Inflammatory macrophage treated with lipopolysaccharide for 1 hour (primary cell): ENCODE measurements at regions not wholly inside any gene's neighbourhood (a gene's known extent, or its start where the extent isn't known, plus 50 kb on each side); places are given as distances from the start of the nearest gene placed in this dataset.
A peak's percentile ranks its signal among the peaks of the same experiment; 100 is the strongest.
"Not testable (repeated sequence)": the region's sequence is repeated elsewhere in the genome, so short reads cannot be mapped to it uniquely, and the experiment has no call there.

Source experiments
- DNase-seq, 2 donors: peaks; one replicate each; pipeline ENCODE4 v3.0.0-alpha.2; 2020 to 2022

DNA sequence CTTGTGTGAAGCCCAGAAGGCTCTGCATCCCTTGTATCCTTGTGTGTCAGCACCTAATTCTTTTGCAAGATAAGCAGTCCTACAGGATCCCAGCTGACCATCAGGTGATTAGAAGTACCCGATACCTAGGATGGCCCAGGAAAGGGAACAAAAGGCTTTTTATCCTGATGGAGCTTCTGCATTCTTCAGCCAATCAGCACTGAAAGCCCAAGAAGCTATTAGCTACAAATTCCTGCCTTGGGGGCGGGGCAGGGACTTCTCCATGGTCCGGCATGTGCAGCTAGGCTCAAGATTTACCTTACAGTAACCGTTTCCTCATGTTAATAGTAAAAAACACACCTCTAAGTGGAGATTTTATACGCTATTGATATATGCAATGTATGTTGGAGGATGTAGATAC, 264.6 kb upstream of the THUMPD2 start:
- no peak for DNase-seq

DNA sequence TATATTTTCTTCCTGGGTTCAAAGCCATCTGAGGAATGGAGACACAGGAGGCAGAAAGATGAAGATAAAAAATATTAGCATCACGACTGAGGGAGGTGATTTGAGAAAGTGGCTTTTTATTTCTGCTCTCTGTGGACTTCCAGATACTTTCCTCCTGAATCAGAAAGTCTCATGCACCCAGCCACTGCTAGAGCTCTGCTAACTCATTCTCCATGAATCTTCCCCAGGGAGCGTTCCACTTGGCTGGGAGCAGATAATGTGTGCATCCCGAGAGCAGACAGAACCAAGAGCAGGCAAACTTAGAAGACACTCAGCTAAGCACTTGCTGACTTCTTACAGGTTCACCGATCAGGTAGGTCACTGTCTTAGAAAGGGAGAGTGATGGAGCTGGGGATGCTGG, 264.1 kb upstream of the THUMPD2 start:
- no peak for DNase-seq

DNA sequence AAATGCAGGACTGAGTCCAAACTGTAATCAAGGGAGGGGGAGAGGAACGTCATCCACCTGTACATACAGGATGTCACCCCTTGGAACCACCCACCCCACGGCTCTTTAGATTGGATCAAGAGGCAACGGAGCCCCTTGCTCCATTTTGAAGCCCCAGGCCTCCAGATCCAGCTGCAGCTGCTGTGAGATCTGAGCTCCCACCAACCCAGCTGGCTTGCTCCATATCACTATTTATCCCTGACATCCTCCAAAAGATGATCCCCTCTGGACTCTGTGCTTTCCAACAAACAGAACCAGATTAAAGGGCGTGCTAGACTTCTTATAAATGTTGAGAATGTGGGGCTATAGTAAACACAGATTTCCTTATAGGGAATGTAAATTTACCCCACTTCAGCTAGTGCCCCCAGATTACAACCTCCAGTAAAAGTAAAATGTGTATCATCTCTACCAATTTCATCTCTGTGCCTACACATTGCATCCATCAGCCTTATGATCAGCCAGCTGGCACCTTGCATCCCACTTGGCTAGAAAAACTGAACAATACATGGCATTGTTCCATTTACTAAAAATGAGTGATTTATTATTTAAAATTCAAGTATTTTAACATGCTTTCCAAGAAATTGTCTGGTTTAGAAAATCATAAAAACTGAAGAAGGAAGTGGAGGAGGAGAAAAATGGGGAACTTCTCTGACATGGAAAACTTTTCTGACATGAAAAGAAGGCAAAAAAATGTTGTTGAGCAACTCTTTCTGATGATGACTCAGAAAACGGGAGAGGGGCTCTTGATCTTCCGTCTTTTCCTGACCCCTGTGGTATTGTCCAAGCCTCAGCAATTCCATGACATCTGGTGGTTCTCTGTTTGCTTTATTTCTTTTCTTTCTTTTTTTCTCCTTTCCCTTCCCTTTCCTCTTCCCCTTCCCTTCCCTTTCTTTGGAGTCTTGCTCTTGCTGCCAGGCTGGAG, 262.6 kb upstream of the THUMPD2 start:
- DNase-seq = peak; percentile 65 to 74

DNA sequence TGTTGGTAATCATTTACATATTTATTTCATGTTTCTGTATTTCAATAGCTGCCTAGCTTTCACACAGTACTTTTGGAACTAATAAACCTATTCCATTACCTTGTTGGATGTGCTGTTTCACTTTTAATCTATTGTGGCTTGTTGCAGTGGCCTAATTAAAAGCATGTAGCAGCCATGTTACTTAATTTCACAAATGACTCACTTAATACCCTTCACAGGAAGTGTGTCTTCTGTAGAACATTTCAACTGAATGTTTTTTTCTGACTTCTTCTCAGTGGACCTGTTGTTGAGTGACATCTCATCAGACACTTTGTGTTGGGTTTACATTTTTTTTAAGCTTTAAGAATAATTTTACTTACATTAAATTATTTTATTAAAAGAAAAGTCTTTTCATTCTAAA, 260.5 kb upstream of the THUMPD2 start:
- DNase-seq = peak; percentile 30 to 32

DNA sequence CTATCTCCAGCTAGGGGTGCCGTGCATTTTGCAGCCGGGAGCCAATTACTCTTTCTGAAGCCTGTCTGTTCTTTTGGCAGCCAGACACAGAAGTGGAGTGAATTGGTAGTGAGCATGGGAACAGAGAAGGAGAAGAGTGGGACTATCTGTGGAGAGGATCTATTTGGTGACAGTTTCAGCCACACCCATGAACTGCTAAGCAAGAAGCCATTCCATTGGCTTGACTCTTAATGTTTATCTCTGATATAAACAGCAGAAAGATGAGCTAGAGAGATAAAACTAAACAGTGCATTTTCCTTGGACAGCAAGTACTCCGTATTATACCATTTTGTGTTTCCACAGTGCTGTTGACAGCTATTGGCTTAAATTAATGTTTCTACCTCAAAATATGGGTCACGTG, 259.6 kb upstream of the THUMPD2 start:
- DNase-seq = no peak

DNA sequence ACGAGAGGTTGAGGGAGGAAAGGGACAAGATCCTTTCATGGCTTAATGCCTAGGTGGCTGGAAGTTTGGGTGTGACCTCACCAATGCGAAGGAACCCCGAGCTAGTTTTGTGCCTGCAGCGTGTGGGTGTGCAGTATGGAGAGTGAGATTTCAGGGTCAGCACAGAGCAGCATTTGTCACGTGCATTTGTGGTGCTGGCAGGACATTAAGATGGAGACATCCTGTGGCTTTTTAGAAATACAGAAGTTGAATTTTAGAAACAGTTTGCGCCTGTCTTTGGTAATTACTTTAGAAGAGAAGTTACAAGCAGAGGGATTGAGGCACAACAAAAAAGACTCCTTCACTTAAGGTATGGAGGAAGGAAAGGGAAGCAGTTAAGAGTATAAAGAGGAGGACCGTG, 258.2 kb upstream of the THUMPD2 start:
- peak; percentile 62 to 65 for DNase-seq

DNA sequence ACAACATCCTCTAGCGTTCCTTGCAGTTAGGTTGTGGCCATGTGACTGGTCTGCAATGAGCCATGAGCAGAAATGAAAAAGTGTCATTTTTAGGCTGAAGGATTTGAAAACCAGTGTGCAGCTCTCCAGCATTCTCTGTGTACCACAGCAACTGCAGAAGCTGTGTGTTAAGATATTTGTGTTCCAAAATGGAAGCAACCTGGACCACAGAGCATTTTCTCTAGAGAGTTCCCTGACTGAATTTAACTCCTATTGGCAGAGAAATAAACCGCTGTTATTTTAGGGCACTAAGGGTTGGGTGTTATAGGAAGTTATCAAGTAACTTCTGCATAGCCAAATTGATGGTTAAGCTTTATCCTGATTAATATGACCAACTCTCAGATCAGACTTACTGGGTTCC, 257.2 kb upstream of the THUMPD2 start:
- DNase-seq = no peak

DNA sequence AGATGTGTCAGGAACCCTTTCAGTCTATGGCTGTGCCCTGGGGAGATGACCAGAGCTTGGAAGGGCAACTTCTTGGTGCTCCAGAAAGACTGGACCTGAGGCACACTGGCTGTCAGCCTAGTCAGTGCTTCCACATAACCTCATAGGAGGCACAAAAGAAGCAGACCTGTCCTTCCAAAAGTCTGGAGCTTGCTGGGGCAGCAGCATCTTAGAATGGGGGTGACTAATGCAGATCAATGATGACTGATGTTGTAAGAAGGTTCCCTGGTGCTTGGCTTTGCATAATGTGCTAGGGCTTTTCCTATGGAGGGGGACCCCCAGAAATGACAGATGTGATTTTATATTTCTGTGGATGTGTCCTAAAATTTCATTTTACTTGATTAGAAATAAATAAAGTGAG, 255.7 kb upstream of the THUMPD2 start:
- no peak for DNase-seq

DNA sequence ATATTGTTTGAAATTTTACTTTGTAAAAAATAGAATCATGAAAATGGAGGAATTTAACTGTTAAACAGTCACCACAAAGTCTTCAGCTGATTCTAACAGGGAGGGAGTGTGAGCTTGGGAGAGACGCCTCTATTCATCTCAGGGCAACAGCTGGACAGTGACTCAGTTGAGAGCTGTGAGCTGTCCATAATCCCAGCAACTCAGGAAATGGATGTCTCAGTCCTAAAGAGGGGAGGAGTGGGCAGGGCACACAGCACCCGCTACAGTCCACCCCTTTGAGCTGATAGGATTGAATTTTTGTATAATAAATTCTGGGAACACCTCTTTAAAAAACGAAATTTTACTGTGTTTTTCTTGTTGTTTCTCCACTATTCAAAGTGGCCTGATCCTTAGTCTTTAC, 255.1 kb upstream of the THUMPD2 start:
- DNase-seq = no peak

DNA sequence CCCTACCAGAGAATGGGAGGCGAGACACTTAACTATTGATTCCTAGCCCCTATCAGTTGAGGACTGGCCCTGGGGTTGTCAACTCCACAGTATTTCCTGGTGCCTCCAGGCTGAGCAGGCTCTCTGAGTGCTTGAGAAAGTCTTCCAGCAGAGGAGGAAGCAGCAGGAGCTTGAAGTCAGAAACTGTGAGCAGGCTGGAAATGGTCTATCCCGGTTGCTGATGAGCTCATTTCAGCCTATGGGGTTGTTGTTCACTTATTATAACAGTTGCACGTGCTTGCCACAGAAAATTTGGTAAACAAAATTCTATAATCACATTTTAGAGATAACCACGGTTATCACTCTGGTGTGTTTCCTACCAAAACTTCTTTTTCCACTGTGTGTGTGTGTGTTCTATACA, 254.7 kb upstream of the THUMPD2 start:
- no peak for DNase-seq

DNA sequence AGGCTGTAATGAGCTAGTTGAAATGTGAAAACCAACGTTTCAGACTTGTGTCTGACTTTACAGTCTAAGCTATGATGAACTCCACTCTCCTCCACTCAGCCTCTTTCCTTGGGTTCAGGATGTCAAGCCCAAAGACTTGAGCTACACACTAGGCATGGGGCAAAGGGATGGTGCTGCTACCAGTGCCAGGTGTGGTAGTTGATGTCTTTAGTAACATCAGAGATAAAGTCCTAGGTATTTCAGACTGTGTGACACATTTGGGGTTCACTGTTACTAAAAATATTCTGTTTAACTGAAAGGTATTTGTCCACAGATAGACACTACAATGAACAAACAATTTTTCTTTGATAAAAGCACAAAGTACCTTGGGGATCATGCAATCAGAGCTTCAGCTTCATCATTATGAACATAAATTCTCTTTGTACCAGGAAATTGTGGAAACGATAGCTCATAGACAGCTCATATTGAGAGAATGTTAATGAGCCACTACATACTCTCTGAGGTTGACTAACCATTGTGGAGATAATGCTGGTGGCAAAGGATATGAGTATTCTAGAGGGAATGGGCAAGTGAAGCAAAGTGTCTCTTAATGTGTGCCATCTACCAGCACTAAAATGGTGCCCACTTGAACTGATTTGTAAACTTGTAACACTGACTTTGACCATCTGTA, 253.7 kb upstream of the THUMPD2 start:
- DNase-seq = no peak

DNA sequence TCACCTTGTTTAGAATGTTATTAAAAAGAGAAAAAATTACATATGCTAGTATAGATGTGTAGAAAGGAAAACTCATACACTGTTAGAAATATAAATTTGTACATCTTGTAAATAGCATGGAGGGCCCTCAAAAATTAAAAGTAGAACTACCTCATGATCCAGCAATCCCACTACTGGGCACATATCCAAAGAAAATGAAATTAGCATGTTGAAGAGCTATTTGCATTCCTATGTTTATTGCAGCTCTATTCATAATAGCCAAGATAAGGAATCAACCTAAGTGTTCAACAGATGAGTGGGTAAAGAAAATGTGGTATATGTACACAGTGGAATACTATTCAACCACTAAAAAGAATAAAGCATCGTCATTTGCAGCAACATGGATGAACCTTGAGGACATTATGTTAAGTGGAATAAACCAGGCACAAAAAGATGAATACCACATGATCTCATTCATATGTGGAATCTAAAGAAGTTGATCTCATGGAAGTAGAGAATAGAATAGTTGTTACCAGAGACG, 251.5 kb upstream of the THUMPD2 start:
- DNase-seq = no peak

DNA sequence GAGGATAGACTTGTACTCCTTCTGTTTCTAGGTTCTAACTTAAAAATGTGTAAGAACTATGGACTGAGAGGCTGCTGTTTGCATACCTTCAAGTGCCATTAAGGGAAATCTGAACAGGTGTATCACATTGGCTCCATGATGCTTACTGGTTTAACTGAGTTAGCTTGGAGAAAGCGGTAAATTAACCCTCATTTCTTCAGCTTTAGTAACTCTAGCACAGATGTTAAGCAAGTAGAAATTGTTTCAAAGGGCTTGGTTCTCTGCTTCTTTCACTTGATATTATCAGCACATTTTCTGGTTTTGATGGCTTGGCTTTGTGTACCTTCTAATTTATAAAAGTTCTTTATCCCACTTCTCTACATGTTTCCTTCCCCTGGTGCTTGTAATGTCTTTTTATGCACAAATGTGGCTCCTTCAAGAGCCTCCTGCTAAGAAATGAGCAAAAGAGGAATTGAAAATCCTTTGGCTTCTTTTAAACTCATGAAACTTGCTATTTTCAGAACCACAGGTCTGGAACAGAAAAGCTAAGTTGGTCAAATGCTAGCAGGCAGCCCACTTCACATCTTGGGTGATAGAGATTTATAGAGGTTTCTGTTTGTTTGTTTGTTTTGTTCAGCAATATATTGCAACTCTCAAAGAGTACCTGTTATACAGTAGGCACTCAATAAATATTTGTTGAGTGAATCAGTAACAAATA, 249.9 kb upstream of the THUMPD2 start:
- DNase-seq = peak in 1 of 2 donors; percentile 37

DNA sequence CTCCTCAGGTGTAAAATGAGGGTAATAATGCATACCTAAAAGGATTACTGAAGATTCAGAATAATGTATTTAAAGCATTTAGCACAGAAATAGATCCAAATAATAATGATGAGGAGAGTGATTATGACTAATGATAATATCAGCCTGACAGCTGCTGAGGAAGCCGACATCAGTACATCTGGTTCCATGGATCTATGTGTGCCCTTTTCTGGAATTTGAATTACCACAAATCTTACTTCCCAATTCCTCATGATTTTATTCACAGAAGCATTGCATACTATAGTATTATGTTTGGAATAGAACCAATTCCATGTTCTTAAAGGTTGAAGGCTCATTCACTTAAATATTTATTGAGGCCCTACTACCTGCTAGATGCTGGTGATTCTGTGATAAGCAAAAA, 248.9 kb upstream of the THUMPD2 start:
- no peak for DNase-seq

DNA sequence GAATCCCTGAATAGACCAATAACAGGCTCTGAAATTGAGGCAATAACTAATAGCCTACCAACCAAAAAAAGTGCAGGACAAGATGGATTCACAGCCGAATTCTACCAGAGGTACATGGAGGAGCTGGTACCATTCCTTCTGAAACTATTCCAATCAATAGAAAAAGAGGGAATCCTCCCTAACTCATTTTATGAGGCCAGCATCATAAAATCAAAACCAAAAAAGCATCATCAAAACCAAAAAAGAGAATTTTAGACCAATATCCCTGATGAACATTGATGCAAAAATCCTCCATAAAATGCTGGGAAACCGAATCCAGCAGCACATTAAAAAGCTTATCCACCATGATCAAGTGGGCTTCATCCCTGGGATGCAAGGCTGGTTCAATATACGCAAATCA, 246.2 kb upstream of the THUMPD2 start:
- DNase-seq = not testable (repeated sequence)

DNA sequence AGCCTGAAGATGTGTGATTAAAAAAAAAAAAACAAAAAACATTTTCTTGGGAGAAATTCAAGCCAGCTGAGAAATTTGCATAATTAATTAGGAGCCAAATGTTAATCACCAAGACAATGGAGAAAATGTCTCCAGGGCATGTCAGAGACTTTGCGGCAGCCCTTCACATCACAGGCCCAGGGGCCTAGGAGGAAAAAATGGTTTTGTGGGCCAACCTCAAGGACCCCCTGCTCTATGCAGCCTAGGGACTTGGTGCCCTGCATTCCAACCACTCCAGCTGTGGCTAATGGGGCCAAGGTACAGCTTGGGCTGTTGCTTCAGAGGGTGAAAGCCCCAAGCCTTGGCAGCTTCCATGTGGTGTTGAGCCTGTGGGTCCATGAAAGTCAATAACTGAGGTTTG, 241.9 kb upstream of the THUMPD2 start:
- no peak for DNase-seq

DNA sequence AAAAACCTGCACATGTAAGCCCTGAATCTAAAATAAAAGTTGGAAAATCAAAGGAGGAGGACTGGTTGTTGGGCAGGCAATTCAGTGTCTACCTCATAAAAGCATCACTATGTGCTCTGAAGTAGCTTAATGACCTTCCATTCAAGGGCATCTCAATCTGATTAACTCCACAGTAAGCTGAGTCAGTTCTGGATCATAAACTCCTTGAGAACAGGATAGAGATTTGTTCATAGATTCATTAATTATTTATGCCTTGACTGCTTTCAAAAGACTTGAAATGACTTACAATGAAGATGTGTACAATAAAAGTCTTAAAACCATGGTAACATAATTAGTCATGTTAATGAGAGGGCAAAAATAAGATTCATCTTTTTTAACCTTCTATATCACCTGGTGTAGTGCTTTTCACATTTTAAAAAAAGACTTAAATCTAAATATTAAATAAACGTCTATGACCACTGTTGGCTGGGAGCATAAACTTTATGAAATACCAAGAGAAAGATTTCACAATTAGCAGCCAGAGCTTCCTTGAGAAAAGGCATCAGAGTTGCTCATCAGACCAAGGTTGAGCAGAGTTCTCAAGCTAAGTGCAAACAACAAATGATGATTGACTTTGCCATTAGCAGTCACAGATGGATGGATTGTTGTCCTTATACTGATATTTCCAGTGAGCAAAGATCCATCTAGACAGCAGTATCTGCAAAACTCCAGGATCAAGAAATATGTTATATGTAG, 237.3 kb upstream of the THUMPD2 start:
- DNase-seq = no peak

DNA sequence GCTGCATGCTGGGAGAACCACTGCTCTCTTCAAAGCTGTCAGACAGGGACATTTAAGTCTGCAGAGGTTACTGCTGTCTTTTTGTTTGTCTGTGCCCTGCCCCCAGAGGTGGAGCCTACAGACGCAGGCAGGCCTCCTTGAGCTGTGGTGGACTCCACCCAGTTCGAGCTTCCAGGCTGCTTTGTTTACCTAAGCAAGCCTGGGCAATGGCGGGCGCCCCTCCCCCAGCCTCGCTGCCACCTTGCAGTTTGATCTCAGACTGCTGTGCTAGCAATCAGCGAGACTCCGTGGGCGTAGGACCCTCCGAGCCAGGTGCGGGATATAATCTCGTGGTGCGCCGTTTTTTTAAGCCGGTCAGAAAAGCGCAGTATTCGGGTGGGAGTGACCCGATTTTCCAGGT, 234.9 kb upstream of the THUMPD2 start:
- DNase-seq = not testable (repeated sequence)

DNA sequence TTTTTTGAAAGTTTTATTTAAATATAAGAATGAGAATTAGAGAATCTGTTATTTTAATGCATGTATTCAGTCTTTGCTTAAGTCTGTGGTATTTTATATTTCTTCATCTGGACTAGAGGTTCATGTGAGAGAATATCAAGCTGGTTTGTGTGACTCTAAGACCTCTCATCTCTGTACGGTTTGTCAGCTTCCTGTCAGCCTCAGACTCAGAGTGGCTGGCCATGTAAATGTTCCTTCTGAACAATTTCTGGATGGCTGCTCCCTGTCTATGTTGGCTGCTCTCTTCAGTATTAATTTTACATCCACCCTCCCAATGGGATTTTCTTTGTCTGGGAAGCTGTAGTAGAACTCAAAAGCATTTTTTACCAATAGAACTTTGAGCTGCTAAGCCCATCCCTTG, 225.3 kb upstream of the THUMPD2 start:
- DNase-seq = no peak

DNA sequence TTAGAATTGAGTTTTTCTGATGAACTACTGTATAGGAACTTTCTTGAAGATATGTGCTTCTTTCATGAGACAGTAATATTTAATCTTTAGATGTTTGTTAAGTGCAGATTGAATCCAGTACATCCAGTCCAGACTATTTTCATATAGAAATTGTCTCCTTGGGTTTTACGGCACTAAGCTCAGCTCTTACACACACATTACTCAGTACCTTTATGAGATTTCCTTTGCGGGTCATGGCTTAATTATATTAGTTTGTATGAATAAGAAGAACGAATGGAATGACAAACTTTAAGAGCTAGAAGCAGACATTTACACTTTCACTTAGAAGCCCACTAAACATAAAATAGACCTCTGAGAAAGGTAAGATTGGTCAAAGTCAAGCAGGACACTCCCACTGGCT, 223.3 kb upstream of the THUMPD2 start:
- no peak for DNase-seq

DNA sequence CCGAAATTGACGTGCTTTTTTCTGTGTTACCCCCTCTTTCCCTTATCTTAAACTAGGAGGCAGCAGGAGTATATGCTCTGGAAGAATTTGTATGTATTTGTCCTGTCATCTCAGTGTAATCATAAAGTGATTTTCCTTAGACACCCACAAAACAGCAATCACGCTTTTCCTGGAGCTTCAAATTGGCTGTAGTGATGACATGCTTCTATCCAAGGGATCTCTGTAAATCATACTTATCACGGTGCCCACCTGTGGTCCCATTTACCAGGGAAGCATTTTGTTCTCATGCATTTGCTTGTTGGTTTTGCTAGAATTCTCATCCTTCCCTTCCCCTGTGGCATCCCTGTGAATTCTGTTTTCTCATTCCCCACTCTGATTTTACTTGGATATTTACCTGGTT, 220.8 kb upstream of the THUMPD2 start:
- DNase-seq = no peak

DNA sequence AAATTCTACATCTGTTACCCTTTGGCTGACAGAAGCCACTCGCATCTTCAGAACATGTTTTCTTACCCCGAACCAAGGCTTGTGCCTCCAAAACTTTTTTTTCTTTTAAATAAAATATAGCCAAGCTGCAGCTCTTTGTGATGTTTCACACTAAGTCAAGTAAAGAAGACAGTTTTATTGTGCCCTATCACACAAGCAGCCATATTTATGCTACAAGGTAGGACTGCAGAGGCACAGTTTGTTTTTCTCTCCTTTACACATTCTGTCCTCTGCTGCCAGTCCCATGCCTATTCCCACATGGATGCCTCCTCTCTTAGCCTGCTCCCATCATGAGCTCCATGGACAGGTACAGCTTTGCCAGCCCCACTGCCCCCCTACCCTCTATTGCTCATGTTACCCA, 219.6 kb upstream of the THUMPD2 start:
- DNase-seq = no peak

DNA sequence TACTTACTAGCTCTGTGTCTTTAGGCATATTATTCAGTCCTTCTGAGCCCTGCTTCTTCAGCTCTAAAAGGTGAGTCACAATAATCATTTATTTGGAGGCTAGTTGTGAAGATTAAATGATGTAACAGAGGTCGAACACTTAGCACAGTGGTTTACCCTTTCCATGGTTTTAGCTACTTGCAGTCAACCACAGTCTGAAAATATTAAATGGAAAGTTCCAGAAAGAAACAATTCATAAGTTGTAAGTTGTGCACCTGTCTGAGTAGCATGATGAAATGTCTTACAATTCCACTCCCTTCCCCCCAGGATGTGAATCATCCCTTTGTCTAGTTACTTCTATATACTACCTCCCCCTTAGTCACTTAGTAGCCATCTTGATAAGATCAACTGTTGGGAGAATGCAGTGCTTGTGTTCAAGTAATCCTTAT, 217.6 kb upstream of the THUMPD2 start:
- no peak for DNase-seq
